GM12878 (cell line): ENCODE measurements at regions not wholly inside any gene's neighbourhood (a gene's known extent, or its start where the extent isn't known, plus 50 kb on each side); places are given as distances from the start of the nearest gene placed in this dataset.

Experiments
- ATAC-seq: fragments of 200-7000 bp; cut with Tn5 transposase; 3 replicates; pipeline ENCODE4 v1.9.1; 2020; ENCODE audit warnings: mild to moderate bottlenecking, moderate library complexity
- BruUV-seq: library from RNA; stranded (reverse); fragments of 400-500 nt; replicated peaks from 2 replicates; lab custom pipeline; 2021; lab: Mats Ljungman, UMichigan
- CTCF ChIA-PET: fragments of 300-600 bp; sonication (Branson Sonifier 250); formaldehyde crosslinking; extraction: SDS; loops from one replicate; lab custom pipeline; 2021; ENCODE audit warnings: inconsistent platforms; lab: Yijun Ruan, JAX
- POLR2A ChIA-PET: fragments of 350-600 bp; formaldehyde crosslinking; extraction: SDS; loops from one replicate; lab custom pipeline; 2021; ENCODE audit warnings: inconsistent platforms; lab: Charles Lee
- RAD21 ChIA-PET: fragments of 300-600 bp; sonication (Branson Sonifier 250); formaldehyde crosslinking; loops from one replicate; lab custom pipeline; 2023; ENCODE audit warnings: antibody characterized with exemption; ENCODE audit not compliant: unreplicated experiment; lab: Charles Lee
- SMC1A ChIA-PET: fragments of 300-600 bp; sonication (Branson Sonifier 250); formaldehyde crosslinking; loops from one replicate; lab custom pipeline; 2023; ENCODE audit not compliant: unreplicated experiment, uncharacterized antibody; lab: Charles Lee
- DNase-seq: peaks from one replicate; pipeline ENCODE4 v3.0.0-alpha.2; 2011; ENCODE audit warnings: low read depth, low spot score
- FAIRE-seq: peaks from 3 replicates; lab custom pipeline; 2011; peaks lifted over from hg19 to GRCh38; lab: Jason Lieb, UNC
- H2AFZ ChIP-seq: 2 replicates; pipeline ENCODE4 v1.6.0; 2011; ENCODE audit warnings: low read depth, low read length, control low read depth; ENCODE audit not compliant: control insufficient read depth
- H3K27ac ChIP-seq: 2 replicates; pipeline ENCODE4 v1.5.1; 2011; ENCODE audit warnings: control low read depth; ENCODE audit not compliant: control insufficient read depth, insufficient read depth
- H3K27me3 ChIP-seq, 2 experiments: replicated peaks in 1 of 2; 2 replicates each; pipeline versions ENCODE4 v1.6.0 to v1.6.1; 2011; ENCODE audit warnings: low read length in 1 of 2; ENCODE audit not compliant: control insufficient read depth in 2 of 2, insufficient read depth in 2 of 2
- H3K36me3 ChIP-seq, 2 experiments: 2 replicates each; pipeline ENCODE4 v1.5.1; 2011; ENCODE audit warnings: low read length in 1 of 2; ENCODE audit not compliant: control insufficient read depth in 2 of 2, insufficient read depth in 2 of 2
- H3K4me1 ChIP-seq: 2 replicates; pipeline ENCODE4 v1.6.1; 2011; ENCODE audit warnings: mild to moderate bottlenecking, low read length, moderate library complexity, mixed read lengths; ENCODE audit not compliant: control insufficient read depth, insufficient read depth
- H3K4me2 ChIP-seq: 2 replicates; pipeline ENCODE4 v1.6.0; 2011; ENCODE audit warnings: control low read depth; ENCODE audit not compliant: control insufficient read depth, insufficient read depth
- H3K4me3 ChIP-seq: fragments of 200-600 bp; sonication (generic); 2 replicates; pipeline ENCODE4 v1.5.1; 2016
- H3K79me2 ChIP-seq: 2 replicates; pipeline ENCODE4 v1.6.0; 2011; ENCODE audit warnings: low read length; ENCODE audit not compliant: control insufficient read depth, insufficient read depth
- H3K9ac ChIP-seq: 2 replicates; pipeline ENCODE4 v1.8.0; 2011; ENCODE audit warnings: low read length, control low read depth, mixed read lengths; ENCODE audit not compliant: control insufficient read depth, insufficient read depth
- H3K9me3 ChIP-seq: replicated peaks from 3 replicates; pipeline ENCODE4 v1.5.1; 2011; ENCODE audit warnings: mild to moderate bottlenecking, low read length; ENCODE audit not compliant: control insufficient read depth, insufficient read depth
- H4K20me1 ChIP-seq: 2 replicates; pipeline ENCODE4 v1.6.0; 2011; ENCODE audit not compliant: control insufficient read depth, insufficient read depth
- ETV6 ChIP-seq, 2 experiments: fragments of 450-650 bp in 1 of 2; IDR thresholded peaks in 1 of 2; conservative IDR thresholded peaks in 1 of 2; 2 replicates each; pipeline ENCODE4 v1.6.1; 2014; ENCODE audit warnings: antibody characterized with exemption in 1 of 2, borderline replicate concordance in 1 of 2, low read depth in 1 of 2, mild to moderate bottlenecking in 1 of 2, moderate library complexity in 1 of 2
- GATAD2B ChIP-seq: fragments of 450-650 bp; conservative IDR thresholded peaks from 2 replicates; pipeline ENCODE4 v1.6.1; 2017; ENCODE audit warnings: low read depth, mild to moderate bottlenecking, moderate library complexity
- NR2C2 ChIP-seq: IDR thresholded peaks from 2 replicates; pipeline ENCODE4 v1.6.1; 2011; ENCODE audit warnings: borderline replicate concordance, low read depth; ENCODE audit not compliant: control insufficient read depth, insufficient read length
- PAX5 ChIP-seq: IDR thresholded peaks from 2 replicates; pipeline ENCODE4 v1.6.1; 2011; ENCODE audit warnings: low read depth, low read length, borderline replicate concordance
- SREBF2 ChIP-seq: IDR thresholded peaks from 2 replicates; pipeline ENCODE4 v1.6.1; 2012; ENCODE audit warnings: mild to moderate bottlenecking, low read length
- TCF3 ChIP-seq: IDR thresholded peaks from 2 replicates; pipeline ENCODE4 v1.6.1; 2012; ENCODE audit warnings: low read depth, mild to moderate bottlenecking, low read length, borderline replicate concordance; ENCODE audit not compliant: insufficient read depth
- WGBS: methylation state at CpG from one replicate; pipeline ENCODE4 v1.1.6; 2016; ENCODE audit warnings: low lambda C conversion rate; ENCODE audit not compliant: insufficient replicate concordance, insufficient coverage; ENCODE audit errors: missing lambda C conversion rate; 5-methylcytosine and 5-hydroxymethylcytosine counted together
- in situ Hi-C: fragments of 300-500 bp; cut with MboI; formaldehyde crosslinking; loops from 9 replicates; pipeline ENCODE4 v1.14.3; 2018; ENCODE audit warnings: mixed read lengths
- intact Hi-C: fragments of 100-400 bp; cut with micrococcal nuclease; formaldehyde crosslinking; loops from one replicate; pipeline ENCODE4 v1.14.2; 2022; ENCODE audit not compliant: unreplicated experiment
- TF ChIP-seq, protein P1 (sequence below): IDR thresholded peaks from 2 replicates; pipeline ENCODE4 v1.6.1; 2011; ENCODE audit warnings: low read depth, low read length, improper control_type of control experiment, borderline replicate concordance

DNA sequence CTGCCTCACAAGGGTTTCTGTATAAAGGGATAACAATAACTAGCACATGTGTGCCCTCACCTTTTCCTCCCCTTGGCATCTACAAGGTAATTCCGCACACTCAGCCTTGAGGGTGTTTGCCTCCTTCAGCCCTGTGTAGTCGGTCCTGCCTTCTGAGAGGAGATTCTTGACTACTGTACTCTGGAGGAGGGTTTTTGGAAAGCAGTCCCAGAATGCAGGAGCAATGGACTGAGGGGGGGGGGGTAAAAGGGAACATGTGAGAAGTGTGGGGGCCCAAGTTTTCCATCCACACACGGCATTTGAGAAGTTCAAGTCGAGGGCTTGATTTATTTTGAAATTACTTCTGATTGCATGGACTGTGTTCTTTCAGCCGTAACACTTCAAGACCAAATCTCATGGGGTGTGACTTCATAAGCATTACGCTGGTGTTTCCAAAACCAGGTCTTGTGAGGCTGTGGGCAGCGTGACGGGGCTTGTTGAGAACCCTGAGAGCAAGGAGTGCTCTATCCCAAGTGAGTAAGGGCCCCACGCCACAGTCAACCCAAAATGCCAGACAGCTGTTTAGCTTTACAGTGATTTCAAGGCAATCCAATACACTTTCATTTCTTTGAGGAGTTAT, 198.7 kb upstream of the MEIS1 start (continued):
- TF ChIP-seq ETV6 (conservative IDR thresholded peaks at IDR 0.05 in 1 of 2, IDR thresholded peaks at IDR 0.05 in 1 of 2; ENCODE audit: borderline replicate concordance in 1 of 2, low read depth in 1 of 2) (no peak), TCF3 (no peak)
- TF ChIP-seq, protein P1, sequence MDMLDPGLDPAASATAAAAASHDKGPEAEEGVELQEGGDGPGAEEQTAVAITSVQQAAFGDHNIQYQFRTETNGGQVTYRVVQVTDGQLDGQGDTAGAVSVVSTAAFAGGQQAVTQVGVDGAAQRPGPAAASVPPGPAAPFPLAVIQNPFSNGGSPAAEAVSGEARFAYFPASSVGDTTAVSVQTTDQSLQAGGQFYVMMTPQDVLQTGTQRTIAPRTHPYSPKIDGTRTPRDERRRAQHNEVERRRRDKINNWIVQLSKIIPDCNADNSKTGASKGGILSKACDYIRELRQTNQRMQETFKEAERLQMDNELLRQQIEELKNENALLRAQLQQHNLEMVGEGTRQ, result no peak

DNA sequence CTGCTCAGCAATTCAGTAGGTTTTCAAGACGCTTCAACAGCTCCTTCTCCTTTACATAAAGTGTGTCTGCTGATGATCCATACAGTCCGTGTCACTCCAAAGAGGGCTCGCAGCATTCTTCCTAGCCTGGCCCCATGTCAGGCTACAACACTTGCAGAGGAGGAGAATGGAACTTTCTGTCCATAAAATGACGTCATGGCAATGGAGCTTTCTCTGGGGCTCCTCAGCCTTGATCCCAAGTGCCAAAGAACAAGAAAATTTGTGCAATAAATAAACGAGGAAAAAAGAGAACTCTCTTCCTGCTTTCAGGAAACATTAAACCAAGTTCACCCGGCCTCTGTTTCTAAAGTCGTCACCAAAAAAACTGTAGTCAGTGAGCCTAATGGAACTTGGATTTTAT, 199.5 kb upstream of the MEIS1 start:
- BruUV-seq, result no TSS peak
- DNase-seq (no peak), FAIRE-seq (no peak), ATAC-seq (no peak)
- no peaks in the 10 kb centered on the region for H3K9me3 ChIP-seq
- WGBS, result 15% methylated on average over 7 of the region's 7 CpGs
- no peaks in the 10 kb centered on the region for H3K27me3 ChIP-seq
- no peaks in the 10 kb centered on the region for H4K20me1 ChIP-seq
- H3K27ac ChIP-seq, result no peak overlapping the region
- SMC1A ChIA-PET, result no interaction called here
- RAD21 ChIA-PET, result no interaction called here
- H3K36me3 ChIP-seq, result no peaks in the 10 kb centered on the region
- TF ChIP-seq GATAD2B, result no peak
- TF ChIP-seq PAX5, result no peak
- no peak for TF ChIP-seq NR2C2
- TF ChIP-seq SREBF2, result no peak
- intact Hi-C loops, result no loop called here
- POLR2A ChIA-PET, result no interaction called here
- no peaks in the 10 kb centered on the region for H3K4me1 ChIP-seq
- no peak overlapping the region for H3K4me3 ChIP-seq
- in situ Hi-C loops, result no loop called here
- H3K4me2 ChIP-seq, result no peak overlapping the region
- H3K79me2 ChIP-seq, result no peaks in the 10 kb centered on the region
- no peak overlapping the region for H2AFZ ChIP-seq
- CTCF ChIA-PET, result no interaction called here
- no peak overlapping the region for H3K9ac ChIP-seq
